Fibroblast of mammary gland (primary cell): ENCODE measurements at regions not wholly inside any gene's neighbourhood (a gene's known extent, or its start where the extent isn't known, plus 50 kb on each side); places are given as distances from the start of the nearest gene placed in this dataset.

Source experiments
- DNase-seq: peaks from one replicate; pipeline ENCODE4 v3.0.0-alpha.2; 2010; ENCODE audit warnings: low read depth
- H3K4me3 ChIP-seq: 2 replicates; pipeline ENCODE4 v1.5.1; 2011; ENCODE audit warnings: low read depth, mild to moderate bottlenecking, low read length, moderate library complexity; ENCODE audit not compliant: control insufficient read depth
- CTCF ChIP-seq: conservative IDR thresholded peaks from 2 replicates; pipeline ENCODE4 v1.5.1; 2011; ENCODE audit warnings: low read depth, low read length, inconsistent platforms; ENCODE audit not compliant: control insufficient read depth, insufficient read depth

- TF ChIP-seq CTCF, result no peak
- no peak overlapping the region for H3K4me3 ChIP-seq
- DNase-seq, result no peak
Measured at GRCh38 chr2:44825702-44826101, 115.8 kb upstream of the SIX3 start.

DNA sequence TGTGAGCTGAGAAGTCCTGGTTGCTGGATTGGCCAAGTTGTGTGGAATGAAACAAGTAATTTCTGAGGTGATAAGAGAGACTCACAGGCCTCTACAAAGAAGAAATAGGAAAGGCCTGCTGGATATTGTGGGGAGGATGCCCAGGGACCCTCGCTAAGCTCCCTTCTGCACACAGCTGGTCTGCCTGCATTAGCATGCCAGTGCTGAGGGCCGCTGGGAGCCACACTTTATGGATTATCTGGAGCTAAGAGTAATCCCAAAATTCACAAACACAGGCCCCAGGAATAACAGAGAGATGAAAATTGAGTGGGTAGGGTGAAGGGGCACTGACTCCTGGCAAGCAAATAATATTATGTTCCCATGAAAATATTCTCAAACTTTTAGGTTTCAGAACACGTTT, 114.9 kb upstream of the SIX3 start:
- H3K4me3 ChIP-seq, result no peak overlapping the region
- TF ChIP-seq CTCF, result no peak
- no peak for DNase-seq

DNA sequence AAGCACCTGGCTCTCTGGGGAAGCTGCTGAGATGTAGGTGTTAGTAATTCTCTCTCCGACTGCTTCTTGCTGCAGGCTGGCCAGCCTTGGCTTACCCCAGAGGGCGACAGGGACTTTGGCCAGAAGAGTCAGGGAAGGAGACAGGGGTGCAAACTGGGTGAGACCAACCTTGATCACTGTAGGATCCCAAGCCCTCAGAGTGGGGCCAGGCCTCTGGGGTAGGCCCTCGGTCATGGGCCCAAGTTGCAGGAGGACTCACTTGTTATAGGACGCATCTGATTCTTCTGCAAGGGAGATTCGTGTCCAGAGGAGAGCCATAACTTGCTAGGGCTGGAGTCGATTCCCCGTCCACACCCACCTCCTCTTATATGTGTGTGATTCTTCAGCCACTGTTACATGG, 111.7 kb upstream of the SIX3 start:
- DNase-seq, result no peak
- no peak for TF ChIP-seq CTCF
- H3K4me3 ChIP-seq, result no peak overlapping the region

GRCh38 chr2:44833171-44834069, 108.1 kb upstream of the SIX3 start:
- TF ChIP-seq CTCF, result no peak
- DNase-seq, result peak; percentile 38
- H3K4me3 ChIP-seq, result no peak overlapping the region

DNA sequence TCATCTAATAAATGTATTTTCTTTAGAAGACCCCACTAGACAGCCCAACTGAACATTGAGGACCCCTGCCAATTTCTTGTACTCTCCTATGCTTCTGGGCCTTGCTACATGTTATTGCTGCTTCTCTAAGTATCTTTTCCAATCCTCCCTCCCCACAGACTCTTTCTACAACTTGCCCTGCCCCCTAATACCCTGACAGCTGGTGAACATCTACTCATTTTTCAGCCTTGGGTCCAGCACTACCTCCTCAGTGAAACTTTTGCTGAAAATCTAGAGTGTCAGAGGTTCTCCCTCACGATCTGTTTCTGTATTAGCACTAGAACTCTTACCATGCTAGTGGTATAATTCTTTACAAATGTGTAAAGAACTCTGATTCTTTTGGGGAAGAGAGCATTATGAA, 106.8 kb upstream of the SIX3 start:
- no peak for DNase-seq
- H3K4me3 ChIP-seq, result no peak overlapping the region
- TF ChIP-seq CTCF, result no peak

DNA sequence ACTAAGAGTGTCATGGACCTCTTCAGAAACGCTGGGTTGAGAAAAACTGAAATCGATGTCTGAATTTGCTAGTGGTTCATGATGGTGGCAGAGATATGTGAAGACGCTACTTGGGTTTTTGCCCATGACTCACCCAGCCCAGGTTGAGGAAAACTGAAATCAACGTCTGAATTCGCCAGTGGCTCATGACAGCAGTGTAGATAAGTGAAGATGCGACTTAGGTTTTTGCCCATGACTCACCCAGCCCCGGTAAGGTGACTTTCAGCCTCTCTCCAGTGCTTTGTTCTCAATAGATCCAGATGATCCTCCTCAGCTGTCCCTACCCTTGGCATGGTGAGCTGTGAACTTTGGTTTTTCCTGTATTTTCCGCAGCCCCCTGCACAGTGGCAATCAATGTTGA, 105.3 kb upstream of the SIX3 start:
- DNase-seq, result no peak
- no peak overlapping the region for H3K4me3 ChIP-seq
- TF ChIP-seq CTCF, result no peak
